HCT116 (cell line): ENCODE measurements at regions not wholly inside any gene's neighbourhood (a gene's known extent, or its start where the extent isn't known, plus 50 kb on each side); places are given as distances from the start of the nearest gene placed in this dataset.

Source experiments
- ATAC-seq: fragments of 200-7000 bp; cut with Tn5 transposase; 2 replicates; pipeline ENCODE4 v1.9.1; 2020; ENCODE audit warnings: mild to moderate bottlenecking, moderate library complexity
- BruUV-seq: library from RNA; stranded (reverse); fragments of 400-500 nt; replicated peaks from 2 replicates; lab custom pipeline; 2021; lab: Mats Ljungman, UMichigan
- CTCF ChIA-PET: fragments of 300-600 bp; sonication (Branson Sonifier 250); formaldehyde crosslinking; loops from one replicate; lab custom pipeline; 2021; ENCODE audit warnings: antibody characterized with exemption; lab: Charles Lee
- POLR2A ChIA-PET: fragments of 300-600, 350-600 bp; sonication (Branson Sonifier 250); formaldehyde crosslinking; loops from one replicate; lab custom pipeline; 2021; ENCODE audit warnings: antibody characterized with exemption; lab: Charles Lee
- RAD21 ChIA-PET, 2 experiments: fragments of 300-600 bp; sonication (Branson Sonifier 250); formaldehyde crosslinking; loops; one replicate each; lab custom pipeline; 2023; ENCODE audit warnings: low total read pairs in 2 of 2; ENCODE audit not compliant: uncharacterized antibody in 2 of 2, unreplicated experiment in 2 of 2, low non-redundant PET in 1 of 2; lab: Charles Lee
- DNase-seq: peaks from one replicate; pipeline ENCODE4 v3.0.0-alpha.2; 2010; ENCODE audit warnings: low read depth, low spot score
- H2AFZ ChIP-seq: fragments of 200-600 bp; shearing (Covaris generic), sonication (generic); 2 replicates; pipeline ENCODE4 v1.6.1; 2017; ENCODE audit warnings: low read depth, mixed run types, mixed read lengths, antibody characterized with exemption, low read length; ENCODE audit not compliant: poor library complexity, severe bottlenecking
- H3K27ac ChIP-seq: 2 replicates; pipeline ENCODE4 v1.5.1; 2012; ENCODE audit warnings: low read depth, low read length
- H3K27me3 ChIP-seq: fragments of 200-600 bp; sonication (generic); 2 replicates; pipeline ENCODE4 v1.6.1; 2016; ENCODE audit warnings: mixed run types, low read length, mixed read lengths; ENCODE audit not compliant: insufficient read depth
- H3K36me3 ChIP-seq, 2 experiments: fragments of 200-500 bp in 1 of 2; fragments of 200-600 bp in 1 of 2; sonication (Bioruptor generic) in 1 of 2; sonication (generic) in 1 of 2; 2 replicates each; pipeline versions ENCODE4 v1.5.1 to v1.6.1; 2014 to 2016; ENCODE audit warnings: low read length in 2 of 2, inconsistent platforms in 1 of 2, mixed read lengths in 1 of 2, mixed run types in 1 of 2; ENCODE audit not compliant: insufficient read depth in 2 of 2, control insufficient read depth in 1 of 2
- H3K4me1 ChIP-seq, 2 experiments: fragments of 200-600 bp in 1 of 2; sonication (generic) in 1 of 2; 2 replicates each; pipeline versions ENCODE4 v1.5.1 to v1.6.1; 2012 to 2017; ENCODE audit warnings: low read length in 2 of 2, inconsistent platforms in 1 of 2, mild to moderate bottlenecking in 1 of 2, mixed read lengths in 1 of 2, mixed run types in 1 of 2, moderate library complexity in 1 of 2; ENCODE audit not compliant: insufficient read depth in 2 of 2, control insufficient read depth in 1 of 2
- H3K4me2 ChIP-seq: fragments of 200-600 bp; sonication (generic); 2 replicates; pipeline ENCODE4 v1.6.1; 2017; ENCODE audit warnings: mixed run types, low read length, mixed read lengths
- H3K4me3 ChIP-seq, 2 experiments: fragments of 200-600 bp in 1 of 2; sonication (generic) in 1 of 2; replicated peaks in 1 of 2; 2 replicates each; pipeline ENCODE4 v1.5.1; 2011 to 2016; ENCODE audit warnings: low read length in 2 of 2, control low read depth in 1 of 2, low read depth in 1 of 2, mild to moderate bottlenecking in 1 of 2, mixed read lengths in 1 of 2, mixed run types in 1 of 2
- H3K79me2 ChIP-seq: fragments of 200-600 bp; sonication (generic); 2 replicates; pipeline ENCODE4 v1.6.1; 2017; ENCODE audit warnings: mild to moderate bottlenecking, mixed run types, low read length, moderate library complexity, mixed read lengths; ENCODE audit not compliant: insufficient read depth
- H3K9ac ChIP-seq: fragments of 200-600 bp; sonication (generic); 2 replicates; pipeline ENCODE4 v1.6.1; 2016; ENCODE audit warnings: low read length, mixed read lengths
- H3K9me2 ChIP-seq: fragments of 200-600 bp; sonication (generic), shearing (Covaris generic); 2 replicates; pipeline ENCODE4 v1.6.1; 2017; ENCODE audit warnings: mixed run types, mild to moderate bottlenecking, moderate library complexity; ENCODE audit not compliant: insufficient read depth
- H3K9me3 ChIP-seq, 2 experiments: fragments of 200-500 bp in 1 of 2; fragments of 200-600 bp in 1 of 2; sonication (Bioruptor generic) in 1 of 2; sonication (generic) in 1 of 2; 2 replicates each; pipeline ENCODE4 v1.6.1; 2014 to 2017; ENCODE audit warnings: low read length in 2 of 2, mixed read lengths in 2 of 2, inconsistent platforms in 1 of 2, low read depth in 1 of 2, mild to moderate bottlenecking in 1 of 2, mixed run types in 1 of 2, moderate library complexity in 1 of 2; ENCODE audit not compliant: control insufficient read depth in 1 of 2, insufficient read depth in 1 of 2
- H4K20me1 ChIP-seq: fragments of 200-600 bp; sonication (generic), shearing (Covaris generic); 2 replicates; pipeline ENCODE4 v1.6.1; 2017; ENCODE audit warnings: mixed run types, mild to moderate bottlenecking, moderate library complexity; ENCODE audit not compliant: insufficient read depth
- CEBPB ChIP-seq: IDR thresholded peaks from 2 replicates; pipeline ENCODE4 v1.6.1; 2012; ENCODE audit warnings: low read depth
- CTCF ChIP-seq, 3 experiments: fragments of 200-600 bp in 1 of 3; sonication (generic) in 1 of 3; IDR thresholded peaks in 2 of 3; conservative IDR thresholded peaks in 1 of 3; 2 replicates each; pipeline ENCODE4 v1.5.1; 2012 to 2017; ENCODE audit warnings: low read depth in 2 of 3, low read length in 2 of 3, antibody characterized with exemption in 1 of 3, borderline replicate concordance in 1 of 3, control low read depth in 1 of 3, mild to moderate bottlenecking in 1 of 3, mixed read lengths in 1 of 3, mixed run types in 1 of 3, moderate library complexity in 1 of 3; ENCODE audit not compliant: insufficient read depth in 1 of 3
- EGR1 ChIP-seq: IDR thresholded peaks from 2 replicates; pipeline ENCODE4 v1.6.1; 2012; ENCODE audit warnings: low read depth
- ELF1 ChIP-seq: IDR thresholded peaks from 2 replicates; pipeline ENCODE4 v1.6.1; 2012; ENCODE audit warnings: low read depth, borderline replicate concordance
- EZH2 ChIP-seq: fragments of 200-600 bp; sonication (generic); IDR thresholded peaks from 2 replicates; pipeline ENCODE4 v1.6.1; 2017; ENCODE audit warnings: antibody characterized with exemption, mixed run types
- POLR2A ChIP-seq: IDR thresholded peaks from 2 replicates; pipeline ENCODE4 v1.7.0; 2011; ENCODE audit warnings: borderline replicate concordance; ENCODE audit not compliant: insufficient read depth, insufficient read length; ENCODE audit errors: extremely low read depth
- RAD21 ChIP-seq: IDR thresholded peaks from 2 replicates; pipeline ENCODE4 v1.6.1; 2012; ENCODE audit warnings: low read depth, mild to moderate bottlenecking
- SP1 ChIP-seq: IDR thresholded peaks from 2 replicates; pipeline ENCODE4 v1.6.1; 2012; ENCODE audit warnings: low read depth
- YY1 ChIP-seq: IDR thresholded peaks from 2 replicates; pipeline ENCODE4 v1.6.1; 2011; ENCODE audit warnings: low read length, low read depth, moderate library complexity, mild to moderate bottlenecking; ENCODE audit not compliant: insufficient replicate concordance; ENCODE audit errors: extremely low read depth
- ZBTB33 ChIP-seq: IDR thresholded peaks from 2 replicates; pipeline ENCODE4 v1.6.1; 2011; ENCODE audit warnings: mild to moderate bottlenecking, low read length, moderate library complexity; ENCODE audit not compliant: insufficient replicate concordance; ENCODE audit errors: extremely low read depth
- ZNF274 ChIP-seq: fragments of 200-500 bp; sonication (Bioruptor generic); IDR thresholded peaks from 2 replicates; pipeline ENCODE4 v1.6.1; 2014; ENCODE audit warnings: mild to moderate bottlenecking, low read depth, low read length, inconsistent platforms
- intact Hi-C: fragments of 100-400 bp; cut with micrococcal nuclease; formaldehyde crosslinking; loops from 2 replicates; pipeline ENCODE4 v1.10.0; 2022

DNA sequence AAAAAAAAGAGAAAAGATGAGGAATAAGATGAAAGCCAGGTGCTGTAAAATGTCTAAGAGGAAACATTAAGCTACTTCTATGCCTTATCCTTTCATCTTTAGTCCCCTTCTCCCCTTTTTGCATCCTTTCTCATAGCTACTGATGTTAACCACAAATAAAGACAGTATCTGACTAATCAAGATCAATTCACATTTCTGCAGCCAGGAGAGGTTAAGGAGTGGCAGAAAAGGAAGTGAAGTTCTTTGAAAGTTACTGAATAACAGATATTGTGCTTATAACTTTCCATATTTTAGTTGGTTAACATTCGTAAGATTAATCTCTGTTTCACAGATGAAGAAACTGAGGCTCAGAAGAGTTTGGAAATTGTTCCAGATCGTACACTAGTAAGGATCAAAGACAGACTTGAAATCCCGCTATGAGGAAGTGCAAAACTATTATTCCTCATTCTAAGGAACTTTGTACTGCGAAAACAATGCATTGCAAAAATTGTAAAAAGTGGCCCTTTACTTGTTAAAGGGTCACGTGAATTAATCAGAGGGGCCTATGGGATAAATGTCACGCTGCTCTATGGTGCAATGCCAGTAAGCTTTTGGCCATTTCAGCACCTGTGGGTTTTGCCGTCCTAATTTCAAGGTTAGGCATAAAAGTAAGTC is 117.7 kb upstream of the GRM7 start:
- ChIA-PET POLR2A (no interaction called here), RAD21 (no interaction called here), CTCF (no interaction called here)
- DNase-seq (no peak), ATAC-seq (no peak)
- H3K27me3 ChIP-seq, result no peaks in the 10 kb centered on the region
- TF ChIP-seq SP1, result no peak
- no peak for TF ChIP-seq ZBTB33
- no peak for TF ChIP-seq YY1
- TF ChIP-seq ZNF274, result no peak
- TF ChIP-seq EGR1, result no peak
- no peak for TF ChIP-seq RAD21
- TF ChIP-seq CEBPB, result no peak
- no peak for TF ChIP-seq EZH2
- TF ChIP-seq ELF1, result no peak
- H3K9me3 ChIP-seq, result no peaks in the 10 kb centered on the region
- no peaks in the 10 kb centered on the region for H3K36me3 ChIP-seq
- H3K79me2 ChIP-seq, result no peaks in the 10 kb centered on the region
- no peak overlapping the region for H3K27ac ChIP-seq
- H3K4me1 ChIP-seq, result no peaks in the 10 kb centered on the region
- intact Hi-C loops, result no loop called here
- H4K20me1 ChIP-seq, result no peaks in the 10 kb centered on the region
- H3K9ac ChIP-seq, result no peak overlapping the region
- no peak overlapping the region for H2AFZ ChIP-seq
- H3K4me2 ChIP-seq, result no peak overlapping the region
- no peak overlapping the region for H3K4me3 ChIP-seq
- H3K9me2 ChIP-seq, result no peaks in the 10 kb centered on the region
- BruUV-seq, result no TSS peak

DNA sequence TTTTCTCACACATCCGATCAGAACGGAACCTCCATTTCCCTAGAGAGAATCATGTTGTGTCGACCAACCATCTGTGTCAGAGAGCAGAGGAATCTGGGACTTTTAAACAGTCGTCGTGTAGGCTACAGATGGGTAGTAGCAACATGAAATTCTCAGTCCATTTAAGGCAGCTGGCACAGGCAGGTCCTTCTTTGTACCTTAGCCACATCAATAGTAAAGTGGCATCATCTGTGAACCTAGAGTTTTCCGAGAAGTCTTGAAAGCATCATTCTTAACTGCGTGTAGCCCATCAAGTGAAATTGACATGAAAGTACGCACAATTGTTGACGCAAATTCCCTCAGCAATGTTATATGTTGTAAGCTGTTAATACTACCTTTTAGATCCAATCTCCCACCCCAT is 114.5 kb upstream of the GRM7 start:
- Histone ChIP-seq H4K20me1 (no peaks in the 10 kb centered on the region), H3K9me2 (no peaks in the 10 kb centered on the region), H3K4me1 (no peaks in the 10 kb centered on the region), H3K27me3 (no peaks in the 10 kb centered on the region), H2AFZ (no peak overlapping the region), H3K4me2 (no peak overlapping the region), H3K36me3 (no peaks in the 10 kb centered on the region), H3K4me3 (no peak overlapping the region), H3K27ac (no peak overlapping the region), H3K9ac (no peak overlapping the region), H3K79me2 (no peaks in the 10 kb centered on the region), H3K9me3 (no peaks in the 10 kb centered on the region)
- no TSS peak for BruUV-seq
- ATAC-seq (no peak), DNase-seq (no peak)
- ChIA-PET POLR2A (no interaction called here), CTCF (no interaction called here), RAD21 (no interaction called here)
- intact Hi-C loops, result no loop called here
- TF ChIP-seq SP1 (no peak), RAD21 (no peak), ZBTB33 (no peak), EGR1 (no peak), POLR2A (no peak), CTCF (IDR thresholded peaks at IDR 0.05 in 2 of 3, conservative IDR thresholded peaks at IDR 0.05 in 1 of 3; ENCODE audit: borderline replicate concordance in 1 of 3, insufficient read depth in 1 of 3, low read depth in 2 of 3, low read length in 2 of 3) (no peak)
